ENCODE measurements at regions not wholly inside any gene's neighbourhood (a gene's known extent, or its start where the extent isn't known, plus 50 kb on each side); places are given as distances from the start of the nearest gene placed in this dataset.

DNA sequence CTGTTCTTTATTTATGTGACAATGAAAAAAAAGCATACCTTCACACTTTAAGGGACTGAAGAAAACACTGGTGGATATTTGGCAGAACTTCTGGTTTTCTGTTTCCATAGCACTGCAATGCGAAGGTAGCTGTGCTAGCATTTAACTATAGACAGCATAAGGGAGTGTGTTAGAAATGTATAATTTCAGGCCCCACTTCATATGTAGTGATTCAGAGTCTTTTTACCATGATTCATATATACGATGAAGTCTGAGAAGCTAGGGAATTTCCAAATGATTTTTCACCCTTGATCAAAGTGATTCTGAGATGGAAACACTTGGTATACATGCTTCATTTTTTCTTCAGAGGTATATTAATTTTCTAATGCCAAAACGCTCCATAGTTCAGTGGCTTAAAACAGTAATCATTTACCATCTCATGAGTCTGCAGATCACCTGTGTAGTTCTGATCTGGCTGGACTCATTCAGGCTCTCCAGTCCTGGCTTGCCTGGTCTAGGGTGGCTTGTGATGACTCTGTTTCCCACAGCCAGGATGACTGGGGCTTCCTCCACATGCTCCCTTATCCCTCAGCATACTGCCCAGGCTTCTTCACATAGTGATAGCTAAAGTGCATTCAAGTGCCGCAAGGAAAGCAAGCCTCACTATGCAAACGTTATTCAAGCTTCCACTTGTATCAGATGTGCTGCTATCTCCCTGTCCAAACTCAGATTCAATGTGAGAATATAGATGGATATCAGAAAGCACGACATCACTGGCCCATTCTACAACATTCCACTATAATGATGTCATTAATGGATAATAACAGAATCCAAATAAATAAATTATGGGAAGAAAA lies 790.1 kb downstream of the TECRL start:
- Histone ChIP-seq H4K8ac (ENCODE audit: low read depth, low read length) (no peak overlapping the region), H3K4me3 (ENCODE audit: low read depth, low read length) (no peak overlapping the region), H3K23ac (ENCODE audit: low read length) (no peak overlapping the region), H3K79me1 (ENCODE audit: low read length) (no peaks in the 10 kb centered on the region), H3K14ac (ENCODE audit: low read length) (no peak overlapping the region), H2BK120ac (ENCODE audit: insufficient read depth, low read length, poor library complexity) (no peak overlapping the region), H4K91ac (ENCODE audit: low read depth, low read length) (no peak overlapping the region), H2BK5ac (ENCODE audit: low read depth, low read length, poor library complexity) (no peak overlapping the region), H3K9ac (ENCODE audit: low read length) (no peak overlapping the region), H3K18ac (ENCODE audit: low read length) (no peak overlapping the region), H3K36me3 (ENCODE audit: control insufficient read depth in 1 of 2, insufficient read depth in 2 of 2, low read length in 2 of 2) (no peaks in the 10 kb centered on the region), H2AK5ac (ENCODE audit: low read length) (no peak overlapping the region), H3K79me2 (ENCODE audit: control insufficient read depth, insufficient read depth, low read length, poor library complexity) (no peaks in the 10 kb centered on the region), H3K4me2 (ENCODE audit: low read length) (no peak overlapping the region), H3K27ac (ENCODE audit: low read depth, low read length) (no peak overlapping the region), H2BK12ac (ENCODE audit: low read length) (no peak overlapping the region), H3K27me3 (ENCODE audit: insufficient read depth, low read length) (no peaks in the 10 kb centered on the region), H3K4me1 (ENCODE audit: control insufficient read depth in 1 of 2, insufficient read depth in 2 of 2, low read length in 2 of 2) (no peaks in the 10 kb centered on the region), H3K4ac (ENCODE audit: low read depth, low read length) (no peak overlapping the region), H4K12ac (ENCODE audit: low read depth, low read length) (no peak overlapping the region), H2AFZ (ENCODE audit: insufficient read depth, low read length, poor library complexity) (no peak overlapping the region), H3K9me3 (ENCODE audit: insufficient read depth, low read depth, low read length) (no peaks in the 10 kb centered on the region)
- DNase-seq: no peak
- no CpG with 5 or more reads among the region's 6 CpGs for WGBS (ENCODE audit: extremely low coverage, insufficient coverage, insufficient read length)

DNA sequence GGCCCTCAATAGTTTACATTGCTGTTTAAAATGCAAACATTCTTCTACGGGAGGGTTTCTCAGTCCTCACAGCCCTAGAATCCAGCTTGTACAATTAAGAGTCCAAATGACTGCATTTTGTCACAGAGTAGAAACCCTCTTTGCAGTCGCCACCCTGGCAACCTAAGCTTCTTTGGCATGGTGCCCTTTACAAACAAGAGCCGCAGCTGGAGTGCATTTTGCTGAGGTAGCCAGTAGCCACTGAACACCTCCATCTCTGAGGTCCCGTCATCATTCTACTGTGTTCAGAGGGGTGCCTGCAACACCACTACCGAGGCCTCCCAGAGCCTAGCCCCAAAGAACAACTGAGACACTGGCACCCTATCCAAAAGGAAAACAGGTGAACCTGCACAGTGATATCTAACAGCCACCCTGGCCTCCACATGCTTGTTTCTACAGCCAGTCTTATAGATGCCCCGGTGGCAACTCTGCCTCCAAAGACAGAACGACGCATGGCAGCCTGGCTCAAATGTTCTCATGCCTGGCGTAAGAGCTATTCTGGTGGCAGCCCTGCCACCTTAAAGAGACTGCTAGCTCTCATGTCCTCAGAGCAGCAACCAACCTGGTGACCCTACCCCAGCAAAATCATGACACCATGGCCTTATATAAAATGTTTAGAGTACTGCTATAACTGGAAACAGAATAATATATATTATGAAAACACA lies 801.9 kb downstream of the TECRL start:
- WGBS (ENCODE audit: extremely low coverage, insufficient coverage, insufficient read length): no CpG with 5 or more reads among the region's 9 CpGs
- H3K4me3 ChIP-seq (ENCODE audit: low read depth, low read length): no peak overlapping the region

DNA sequence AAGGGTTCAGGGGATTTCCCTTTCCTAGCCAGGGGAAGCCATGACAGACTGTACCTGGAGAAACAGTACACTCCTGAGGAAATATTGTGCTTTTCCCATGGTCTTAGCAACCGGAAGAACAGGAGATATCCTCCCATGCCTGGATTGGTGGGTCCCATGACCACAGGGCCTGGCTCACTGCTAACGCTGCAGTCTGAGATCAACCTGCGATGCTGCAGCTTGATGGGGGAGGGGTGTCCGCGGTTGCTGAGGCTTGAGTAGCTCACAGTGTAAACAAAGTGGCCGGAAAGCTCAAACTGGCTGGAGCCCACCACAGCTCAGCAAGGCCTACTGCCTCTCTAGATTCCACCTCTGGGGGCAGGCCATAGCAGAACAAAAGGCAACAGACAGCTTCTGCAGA lies 819.5 kb downstream of the TECRL start:
- Histone ChIP-seq H3K18ac (ENCODE audit: low read length) (no peak overlapping the region), H3K36me3 (ENCODE audit: control insufficient read depth in 1 of 2, insufficient read depth in 2 of 2, low read length in 2 of 2) (no peaks in the 10 kb centered on the region), H2AFZ (ENCODE audit: insufficient read depth, low read length, poor library complexity) (no peak overlapping the region), H3K4ac (ENCODE audit: low read depth, low read length) (no peak overlapping the region), H3K27me3 (ENCODE audit: insufficient read depth, low read length) (no peaks in the 10 kb centered on the region), H2BK12ac (ENCODE audit: low read length) (no peak overlapping the region), H4K8ac (ENCODE audit: low read depth, low read length) (no peak overlapping the region), H3K4me3 (ENCODE audit: low read depth, low read length) (no peak overlapping the region), H3K14ac (ENCODE audit: low read length) (no peak overlapping the region), H2AK5ac (ENCODE audit: low read length) (no peak overlapping the region), H2BK120ac (ENCODE audit: insufficient read depth, low read length, poor library complexity) (no peak overlapping the region), H3K79me1 (ENCODE audit: low read length) (no peaks in the 10 kb centered on the region), H3K4me2 (ENCODE audit: low read length) (no peak overlapping the region), H2BK5ac (ENCODE audit: low read depth, low read length, poor library complexity) (no peak overlapping the region), H3K9ac (ENCODE audit: low read length) (no peak overlapping the region), H3K79me2 (ENCODE audit: control insufficient read depth, insufficient read depth, low read length, poor library complexity) (no peaks in the 10 kb centered on the region), H3K9me3 (ENCODE audit: insufficient read depth, low read depth, low read length) (peaks cover 2% of the 10 kb centered on the region), H4K12ac (ENCODE audit: low read depth, low read length) (no peak overlapping the region), H3K23ac (ENCODE audit: low read length) (no peak overlapping the region), H3K4me1 (ENCODE audit: control insufficient read depth in 1 of 2, insufficient read depth in 2 of 2, low read length in 2 of 2) (no peaks in the 10 kb centered on the region), H4K91ac (ENCODE audit: low read depth, low read length) (no peak overlapping the region), H3K27ac (ENCODE audit: low read depth, low read length) (no peak overlapping the region)
- DNase-seq: no peak
- no CpG with 5 or more reads among the region's 6 CpGs for WGBS (ENCODE audit: extremely low coverage, insufficient coverage, insufficient read length)

More for the DNA sequence above, 801.9 kb downstream of the TECRL start:
- Histone ChIP-seq H2AFZ (ENCODE audit: insufficient read depth, low read length, poor library complexity) (no peak overlapping the region), H2AK5ac (ENCODE audit: low read length) (no peak overlapping the region), H3K18ac (ENCODE audit: low read length) (no peak overlapping the region), H3K4me2 (ENCODE audit: low read length) (no peak overlapping the region), H3K27ac (ENCODE audit: low read depth, low read length) (no peak overlapping the region), H3K23ac (ENCODE audit: low read length) (no peak overlapping the region), H2BK5ac (ENCODE audit: low read depth, low read length, poor library complexity) (no peak overlapping the region), H2BK120ac (ENCODE audit: insufficient read depth, low read length, poor library complexity) (no peak overlapping the region), H3K36me3 (ENCODE audit: control insufficient read depth in 1 of 2, insufficient read depth in 2 of 2, low read length in 2 of 2) (no peaks in the 10 kb centered on the region), H2BK12ac (ENCODE audit: low read length) (no peak overlapping the region), H3K9me3 (ENCODE audit: insufficient read depth, low read depth, low read length) (no peaks in the 10 kb centered on the region), H4K91ac (ENCODE audit: low read depth, low read length) (no peak overlapping the region), H3K9ac (ENCODE audit: low read length) (no peak overlapping the region), H3K4me1 (ENCODE audit: control insufficient read depth in 1 of 2, insufficient read depth in 2 of 2, low read length in 2 of 2) (no peaks in the 10 kb centered on the region), H3K4ac (ENCODE audit: low read depth, low read length) (no peak overlapping the region), H4K12ac (ENCODE audit: low read depth, low read length) (no peak overlapping the region), H3K79me1 (ENCODE audit: low read length) (no peaks in the 10 kb centered on the region), H4K8ac (ENCODE audit: low read depth, low read length) (no peak overlapping the region), H3K79me2 (ENCODE audit: control insufficient read depth, insufficient read depth, low read length, poor library complexity) (no peaks in the 10 kb centered on the region), H3K14ac (ENCODE audit: low read length) (no peak overlapping the region), H3K27me3 (ENCODE audit: insufficient read depth, low read length) (no peaks in the 10 kb centered on the region)
- no peak for DNase-seq

DNA sequence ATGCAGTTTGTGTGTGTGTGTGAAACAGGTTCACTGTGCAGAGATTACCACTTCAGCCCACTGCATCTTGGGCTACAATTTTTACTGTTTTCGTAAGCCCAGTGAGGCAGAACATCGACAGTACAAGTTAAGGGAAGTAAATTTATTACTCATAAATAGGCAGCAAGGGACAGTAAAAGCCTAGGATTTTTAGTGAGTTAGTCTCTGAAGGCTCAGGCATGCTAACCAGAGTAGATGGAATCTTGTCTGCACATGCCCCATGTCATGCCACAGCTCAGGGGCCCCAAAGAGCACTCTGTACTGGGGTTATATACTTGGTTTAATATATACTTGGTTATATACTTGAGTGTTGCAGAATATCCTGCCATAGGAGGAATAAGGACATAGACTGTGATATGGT lies 825.7 kb downstream of the TECRL start:
- H3K36me3 ChIP-seq (ENCODE audit: control insufficient read depth in 1 of 2, insufficient read depth in 2 of 2, low read length in 2 of 2): no peaks in the 10 kb centered on the region
- no peak overlapping the region for H4K8ac ChIP-seq (ENCODE audit: low read depth, low read length)
- no peak overlapping the region for H4K91ac ChIP-seq (ENCODE audit: low read depth, low read length)
- no peak overlapping the region for H3K9ac ChIP-seq (ENCODE audit: low read length)
- H3K27ac ChIP-seq (ENCODE audit: low read depth, low read length): no peak overlapping the region
- no CpG with 5 or more reads among the region's 2 CpGs for WGBS (ENCODE audit: extremely low coverage, insufficient coverage, insufficient read length)
- H3K4me3 ChIP-seq (ENCODE audit: low read depth, low read length): no peak overlapping the region
- no peak overlapping the region for H2BK12ac ChIP-seq (ENCODE audit: low read length)
- no peak overlapping the region for H3K23ac ChIP-seq (ENCODE audit: low read length)
- no peak overlapping the region for H2AFZ ChIP-seq (ENCODE audit: insufficient read depth, low read length, poor library complexity)
- H3K4me1 ChIP-seq (ENCODE audit: control insufficient read depth in 1 of 2, insufficient read depth in 2 of 2, low read length in 2 of 2): no peaks in the 10 kb centered on the region
- H3K27me3 ChIP-seq (ENCODE audit: insufficient read depth, low read length): no peaks in the 10 kb centered on the region
- H3K79me2 ChIP-seq (ENCODE audit: control insufficient read depth, insufficient read depth, low read length, poor library complexity): no peaks in the 10 kb centered on the region
- H3K79me1 ChIP-seq (ENCODE audit: low read length): no peaks in the 10 kb centered on the region
- no peak overlapping the region for H2AK5ac ChIP-seq (ENCODE audit: low read length)
- H4K12ac ChIP-seq (ENCODE audit: low read depth, low read length): no peak overlapping the region
- DNase-seq: no peak
- no peak overlapping the region for H3K4ac ChIP-seq (ENCODE audit: low read depth, low read length)
- peaks cover 2% of the 10 kb centered on the region for H3K9me3 ChIP-seq (ENCODE audit: insufficient read depth, low read depth, low read length)
- no peak overlapping the region for H2BK5ac ChIP-seq (ENCODE audit: low read depth, low read length, poor library complexity)
- H3K14ac ChIP-seq (ENCODE audit: low read length): no peak overlapping the region
- H3K4me2 ChIP-seq (ENCODE audit: low read length): no peak overlapping the region
- H2BK120ac ChIP-seq (ENCODE audit: insufficient read depth, low read length, poor library complexity): no peak overlapping the region
- no peak overlapping the region for H3K18ac ChIP-seq (ENCODE audit: low read length)

Data from trophoblast cell (in vitro differentiated cells and primary cell).